SU-DHL-6 (cell line): ENCODE measurements at regions not wholly inside any gene's neighbourhood (a gene's known extent, or its start where the extent isn't known, plus 50 kb on each side); places are given as distances from the start of the nearest gene placed in this dataset.

Experiments used
- H2AFZ ChIP-seq: fragments of 200-600 bp; sonication (generic); 2 replicates; pipeline ENCODE4 v1.6.1; 2014; ENCODE audit warnings: low read depth, mild to moderate bottlenecking, moderate library complexity, mixed read lengths, antibody characterized with exemption, low read length; ENCODE audit not compliant: severe bottlenecking
- H3F3A ChIP-seq: fragments of 200-600 bp; shearing (Covaris generic); 2 replicates; pipeline ENCODE4 v1.6.0; 2016; ENCODE audit warnings: antibody characterized with exemption, mild to moderate bottlenecking; ENCODE audit not compliant: insufficient read depth
- H3K27ac ChIP-seq: fragments of 200-600 bp; sonication (generic); 2 replicates; pipeline ENCODE4 v1.5.1; 2016; ENCODE audit warnings: low read depth, mild to moderate bottlenecking, low read length, moderate library complexity, mixed read lengths
- H3K27me3 ChIP-seq: fragments of 200-600 bp; sonication (generic), shearing (Covaris generic); 2 replicates; pipeline ENCODE4 v1.6.0; 2014; ENCODE audit warnings: mild to moderate bottlenecking, low read length
- H3K36me3 ChIP-seq: fragments of 200-600 bp; sonication (generic); 2 replicates; pipeline ENCODE4 v1.6.1; 2014; ENCODE audit warnings: mild to moderate bottlenecking, low read length, mixed read lengths
- H3K4me2 ChIP-seq: fragments of 300-600, 200-600 bp; shearing (Covaris generic), sonication (generic); 2 replicates; pipeline ENCODE4 v1.6.0; 2014; ENCODE audit warnings: low read length, low read depth, mild to moderate bottlenecking; ENCODE audit not compliant: poor library complexity, severe bottlenecking
- H3K4me3 ChIP-seq: fragments of 200-600 bp; sonication (generic); 2 replicates; pipeline ENCODE4 v1.5.1; 2014; ENCODE audit warnings: antibody characterized with exemption, low read length, mild to moderate bottlenecking, mixed read lengths; ENCODE audit not compliant: insufficient read depth, poor library complexity, severe bottlenecking
- H3K79me2 ChIP-seq: fragments of 200-600 bp; sonication (generic); 2 replicates; pipeline ENCODE4 v1.6.1; 2014; ENCODE audit warnings: mild to moderate bottlenecking, low read length, moderate library complexity; ENCODE audit not compliant: insufficient read depth
- H3K9ac ChIP-seq: fragments of 200-600 bp; sonication (generic); 2 replicates; pipeline ENCODE4 v1.7.0; 2014; ENCODE audit warnings: mild to moderate bottlenecking, low read length
- H3K9me2 ChIP-seq: fragments of 200-600 bp; sonication (generic); replicated peaks from 2 replicates; pipeline ENCODE4 v1.6.1; 2014; ENCODE audit warnings: low read length; ENCODE audit not compliant: insufficient read depth
- H3K9me3 ChIP-seq: fragments of 200-600 bp; sonication (generic); 2 replicates; pipeline ENCODE4 v1.6.1; 2014; ENCODE audit warnings: low read length, mixed read lengths; ENCODE audit not compliant: insufficient read depth
- H4K20me1 ChIP-seq: fragments of 200-600 bp; sonication (generic); 2 replicates; pipeline ENCODE4 v1.6.1; 2014; ENCODE audit warnings: low read depth, mild to moderate bottlenecking, antibody characterized with exemption, low read length, moderate library complexity, mixed read lengths
- CTCF ChIP-seq: fragments of 200-600 bp; sonication (generic); IDR thresholded peaks from one replicate; pipeline ENCODE4 v1.5.1; 2017; ENCODE audit warnings: antibody characterized with exemption, mild to moderate bottlenecking, low read length, moderate library complexity; ENCODE audit not compliant: insufficient read depth, poor library complexity, severe bottlenecking
- EZH2phosphoT487 ChIP-seq: fragments of 200-600 bp; sonication (generic), shearing (Covaris generic); conservative IDR thresholded peaks from 2 replicates; pipeline ENCODE4 v1.6.1; 2018; ENCODE audit warnings: mild to moderate bottlenecking, antibody characterized with exemption, low read length, moderate library complexity, mixed read lengths

GRCh38 chr5:98108497-98108896 lies 665.0 kb upstream of the RGMB start:
- Histone ChIP-seq H2AFZ (no peak overlapping the region), H4K20me1 (no peaks in the 10 kb centered on the region), H3K4me3 (no peak overlapping the region), H3K27ac (no peak overlapping the region), H3K27me3 (no peaks in the 10 kb centered on the region), H3K9me3 (no peaks in the 10 kb centered on the region), H3F3A (no peaks in the 10 kb centered on the region), H3K4me2 (no peak overlapping the region), H3K79me2 (no peaks in the 10 kb centered on the region), H3K36me3 (no peaks in the 10 kb centered on the region), H3K9ac (no peak overlapping the region), H3K9me2 (no peaks in the 10 kb centered on the region)
- TF ChIP-seq EZH2phosphoT487, result no peak
- TF ChIP-seq CTCF, result no peak

GRCh38 chr5:98109561-98110006 lies 663.9 kb upstream of the RGMB start:
- Histone ChIP-seq H2AFZ (no peak overlapping the region), H3K9me3 (no peaks in the 10 kb centered on the region), H3K36me3 (no peaks in the 10 kb centered on the region), H4K20me1 (no peaks in the 10 kb centered on the region), H3K9me2 (no peaks in the 10 kb centered on the region), H3K27me3 (no peaks in the 10 kb centered on the region), H3K4me3 (no peak overlapping the region), H3K4me2 (no peak overlapping the region), H3F3A (no peaks in the 10 kb centered on the region), H3K9ac (no peak overlapping the region), H3K27ac (no peak overlapping the region), H3K79me2 (no peaks in the 10 kb centered on the region)
- TF ChIP-seq EZH2phosphoT487, result no peak
- TF ChIP-seq CTCF, result no peak

GRCh38 chr5:98110282-98110691 lies 663.2 kb upstream of the RGMB start:
- TF ChIP-seq CTCF (no peak), EZH2phosphoT487 (no peak)
- Histone ChIP-seq H4K20me1 (no peaks in the 10 kb centered on the region), H3K9ac (no peak overlapping the region), H3K79me2 (no peaks in the 10 kb centered on the region), H3K4me2 (no peak overlapping the region), H3F3A (no peaks in the 10 kb centered on the region), H3K27me3 (no peaks in the 10 kb centered on the region), H2AFZ (no peak overlapping the region), H3K27ac (no peak overlapping the region), H3K9me2 (no peaks in the 10 kb centered on the region), H3K36me3 (no peaks in the 10 kb centered on the region), H3K9me3 (no peaks in the 10 kb centered on the region), H3K4me3 (no peak overlapping the region)
